ENCODE measurements at regions not wholly inside any gene's neighbourhood (a gene's known extent, or its start where the extent isn't known, plus 50 kb on each side); places are given as distances from the start of the nearest gene placed in this dataset.
"Not testable (repeated sequence)": the region's sequence is repeated elsewhere in the genome, so short reads cannot be mapped to it uniquely, and the experiment has no call there.

DNA sequence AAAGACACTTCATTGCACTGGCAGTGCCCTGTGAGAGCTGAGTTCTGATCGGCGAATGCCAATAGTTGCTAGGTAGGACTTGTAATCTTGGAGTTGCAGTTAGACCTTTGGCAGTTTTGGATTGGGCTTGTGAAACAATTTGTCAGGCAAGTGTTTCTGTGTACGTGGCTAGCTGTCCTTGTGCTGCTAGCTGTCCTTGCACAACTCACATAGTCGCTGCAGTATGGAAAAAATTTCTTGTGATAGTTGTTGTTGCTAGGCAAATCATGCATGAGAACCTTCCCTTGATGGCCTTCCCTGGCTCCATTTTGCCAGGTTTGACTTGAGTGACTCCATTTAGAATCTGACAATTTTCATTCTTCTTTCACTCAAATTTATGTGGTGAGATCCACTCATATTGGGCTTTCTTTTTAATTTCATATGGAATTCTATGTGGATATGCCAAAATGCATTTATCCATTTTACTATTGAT lies 140.7 kb downstream of the APIP start:
- no peak for TF ChIP-seq CTCF (IDR thresholded peaks at IDR 0.05; ENCODE audit: unreplicated experiment in 3 of 3)

GRCh38 chr11:34774604-34775003 lies 141.6 kb downstream of the APIP start:
- no peak for TF ChIP-seq CTCF (IDR thresholded peaks at IDR 0.05; ENCODE audit: unreplicated experiment in 3 of 3)
- no peaks in the 10 kb centered on the region for H3K4me1 Mint-ChIP-seq
- no peak overlapping the region for H3K4me3 Mint-ChIP-seq
- no peaks in the 10 kb centered on the region for H3K27me3 Mint-ChIP-seq (ENCODE audit: low read depth)
- H3K36me3 Mint-ChIP-seq (ENCODE audit: low read depth) = peaks cover 56% of the 10 kb centered on the region
- H3K9me3 Mint-ChIP-seq = peaks cover 13% of the 10 kb centered on the region
- H3K27ac Mint-ChIP-seq = no peak overlapping the region

More for the DNA sequence above, 140.7 kb downstream of the APIP start:
- Mint-ChIP-seq H3K4me1 (no peaks in the 10 kb centered on the region), H3K36me3 (ENCODE audit: low read depth) (peaks cover 59% of the 10 kb centered on the region), H3K9me3 (peaks cover 20% of the 10 kb centered on the region), H3K4me3 (no peak overlapping the region), H3K27ac (no peak overlapping the region), H3K27me3 (ENCODE audit: low read depth) (no peaks in the 10 kb centered on the region)

DNA sequence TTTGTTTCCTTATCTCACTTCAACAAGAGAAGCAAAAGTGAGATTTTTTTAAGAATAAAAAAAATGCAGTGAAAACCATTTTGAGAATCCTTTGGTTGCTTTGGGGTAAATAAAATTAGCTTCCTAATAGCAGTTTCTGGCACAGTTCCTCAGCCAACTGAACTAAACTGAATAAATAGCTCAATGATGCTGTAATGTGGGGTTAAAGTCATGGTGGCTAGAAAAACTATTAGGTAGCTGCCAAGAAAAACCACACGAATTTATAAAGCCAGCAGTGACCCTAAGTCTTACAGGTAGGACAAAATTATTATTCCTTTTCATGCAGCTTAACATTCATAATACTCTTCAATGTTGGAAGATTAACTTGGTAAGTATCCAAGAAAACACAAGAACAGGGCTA lies 142.4 kb downstream of the APIP start:
- H3K4me1 Mint-ChIP-seq = no peaks in the 10 kb centered on the region
- TF ChIP-seq CTCF (IDR thresholded peaks at IDR 0.05; ENCODE audit: unreplicated experiment in 3 of 3) = no peak
- no peak overlapping the region for H3K27ac Mint-ChIP-seq
- H3K27me3 Mint-ChIP-seq (ENCODE audit: low read depth) = no peaks in the 10 kb centered on the region
- H3K36me3 Mint-ChIP-seq (ENCODE audit: low read depth) = peaks cover 49% of the 10 kb centered on the region
- no peak overlapping the region for H3K4me3 Mint-ChIP-seq
- peaks cover 9% of the 10 kb centered on the region for H3K9me3 Mint-ChIP-seq

GRCh38 chr11:34773211-34773610 lies 143.0 kb downstream of the APIP start:
- no peaks in the 10 kb centered on the region for H3K4me1 Mint-ChIP-seq

GRCh38 chr11:34770111-34770510 lies 146.1 kb downstream of the APIP start:
- peaks cover 53% of the 10 kb centered on the region for H3K36me3 Mint-ChIP-seq (ENCODE audit: low read depth)
- no peaks in the 10 kb centered on the region for H3K4me1 Mint-ChIP-seq
- H3K27ac Mint-ChIP-seq = no peak overlapping the region
- no peaks in the 10 kb centered on the region for H3K27me3 Mint-ChIP-seq (ENCODE audit: low read depth)
- peaks cover 29% of the 10 kb centered on the region for H3K9me3 Mint-ChIP-seq
- H3K4me3 Mint-ChIP-seq = no peak overlapping the region
- no peak for TF ChIP-seq CTCF (IDR thresholded peaks at IDR 0.05; ENCODE audit: unreplicated experiment in 3 of 3)

More at GRCh38 chr11:34773211-34773610, 143.0 kb downstream of the APIP start:
- TF ChIP-seq CTCF (IDR thresholded peaks at IDR 0.05; ENCODE audit: unreplicated experiment in 3 of 3) = no peak
- Mint-ChIP-seq H3K27ac (no peak overlapping the region), H3K4me3 (no peak overlapping the region), H3K27me3 (ENCODE audit: low read depth) (no peaks in the 10 kb centered on the region), H3K9me3 (peaks cover 14% of the 10 kb centered on the region), H3K36me3 (ENCODE audit: low read depth) (peaks cover 52% of the 10 kb centered on the region)

DNA sequence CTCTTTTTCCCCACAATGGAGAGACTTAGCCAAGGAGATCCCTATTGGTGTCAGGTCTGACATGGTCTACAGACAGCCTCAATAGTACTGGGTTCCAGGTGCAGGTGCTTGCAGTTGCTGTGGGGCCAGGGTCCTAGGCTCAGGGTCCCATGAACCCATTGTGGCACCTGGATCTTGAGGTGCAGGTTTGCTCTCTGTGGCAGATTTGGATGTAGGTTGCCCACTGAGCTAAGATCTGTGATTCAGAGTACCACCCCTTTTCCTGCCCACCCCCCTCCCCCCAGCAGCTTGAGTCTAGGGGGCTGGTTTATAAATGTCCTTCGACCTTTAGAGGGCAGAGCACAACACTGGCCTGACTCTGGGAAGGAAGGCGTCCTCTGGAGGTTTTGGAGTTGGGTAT lies 147.0 kb downstream of the APIP start:
- H3K9me3 Mint-ChIP-seq = peaks cover 34% of the 10 kb centered on the region
- H3K27ac Mint-ChIP-seq = no peak overlapping the region
- peaks cover 53% of the 10 kb centered on the region for H3K36me3 Mint-ChIP-seq (ENCODE audit: low read depth)
- H3K4me3 Mint-ChIP-seq = no peak overlapping the region
- no peaks in the 10 kb centered on the region for H3K4me1 Mint-ChIP-seq
- H3K27me3 Mint-ChIP-seq (ENCODE audit: low read depth) = no peaks in the 10 kb centered on the region
- no peak for TF ChIP-seq CTCF (IDR thresholded peaks at IDR 0.05; ENCODE audit: unreplicated experiment in 3 of 3)

DNA sequence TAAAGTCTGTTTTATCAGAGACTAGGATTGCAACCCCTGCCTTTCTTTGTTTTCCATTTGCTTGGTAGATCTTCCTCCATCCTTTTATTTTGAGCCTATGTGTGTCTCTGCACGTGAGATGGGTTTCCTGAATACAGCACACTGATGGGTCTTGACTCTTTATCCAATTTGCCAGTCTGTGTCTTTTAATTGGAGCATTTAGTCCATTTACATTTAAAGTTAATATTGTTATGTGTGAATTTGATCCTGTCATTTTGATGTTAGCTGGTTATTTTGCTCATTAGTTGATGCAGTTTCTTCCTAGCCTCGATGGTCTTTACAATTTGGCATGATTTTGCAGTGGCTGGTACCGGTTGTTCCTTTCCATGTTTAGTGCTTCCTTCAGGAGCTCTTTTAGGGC lies 141.7 kb downstream of the EHF start:
- H3K9me3 Mint-ChIP-seq = peaks cover 54% of the 10 kb centered on the region
- not testable (repeated sequence) for H3K27ac Mint-ChIP-seq; H3K4me1 Mint-ChIP-seq; H3K4me3 Mint-ChIP-seq; H3K27me3 Mint-ChIP-seq (ENCODE audit: low read depth)
- peaks cover 71% of the 10 kb centered on the region for H3K36me3 Mint-ChIP-seq (ENCODE audit: low read depth)

Measured in nephron (organoid).